CD14-positive monocyte (primary cell): ENCODE measurements at regions not wholly inside any gene's neighbourhood (a gene's known extent, or its start where the extent isn't known, plus 50 kb on each side); places are given as distances from the start of the nearest gene placed in this dataset.

Experiments
- DNase-seq, 3 donors: peaks; one replicate each; pipeline ENCODE4 v3.0.0-alpha.2; 2011 to 2022
- H2AFZ ChIP-seq: 2 replicates; pipeline ENCODE4 v1.6.0; 2012; ENCODE audit warnings: mild to moderate bottlenecking, low read depth, low read length, inconsistent platforms; ENCODE audit not compliant: insufficient read depth, poor library complexity, severe bottlenecking
- H3K27ac ChIP-seq, 2 donors: 1 replicate in 1 of 2; 2 replicates in 1 of 2; pipeline ENCODE4 v1.5.1; 2012 to 2013; ENCODE audit warnings: low read length in 2 of 2, control low read depth in 1 of 2, inconsistent platforms in 1 of 2, low read depth in 1 of 2, mild to moderate bottlenecking in 1 of 2
- H3K27me3 ChIP-seq, 2 donors: one replicate each; pipeline versions ENCODE4 v1.6.0 to v1.6.1; 2011 to 2013; ENCODE audit warnings: low read length in 2 of 2; ENCODE audit not compliant: control insufficient read depth in 2 of 2, insufficient read depth in 2 of 2
- H3K36me3 ChIP-seq, 2 donors: replicated peaks in 1 of 2; 1 replicate in 1 of 2; 2 replicates in 1 of 2; pipeline versions ENCODE4 v1.5.1 to v1.6.1; 2012 to 2013; ENCODE audit warnings: low read length in 2 of 2, control low read depth in 1 of 2, inconsistent platforms in 1 of 2, mild to moderate bottlenecking in 1 of 2; ENCODE audit not compliant: insufficient read depth in 2 of 2, control insufficient read depth in 1 of 2
- H3K4me1 ChIP-seq, 2 donors: 1 replicate in 1 of 2; 2 replicates in 1 of 2; pipeline versions ENCODE4 v1.5.1 to v1.6.1; 2012 to 2013; ENCODE audit warnings: low read length in 2 of 2, control low read depth in 1 of 2, inconsistent platforms in 1 of 2, mild to moderate bottlenecking in 1 of 2, moderate library complexity in 1 of 2; ENCODE audit not compliant: insufficient read depth in 2 of 2, control insufficient read depth in 1 of 2
- H3K4me2 ChIP-seq: replicated peaks from 2 replicates; pipeline ENCODE3; 2012; ENCODE audit warnings: low read length, moderate library complexity, mild to moderate bottlenecking; ENCODE audit not compliant: poor library complexity, severe bottlenecking; ENCODE audit errors: extremely low read depth
- H3K4me3 ChIP-seq, 3 experiments: fragments of 200-600 bp in 1 of 3; sonication (generic) in 1 of 3; replicated peaks in 1 of 3; 1 replicate in 2 of 3; 2 replicates in 1 of 3; pipeline ENCODE4 v1.5.1; 2011 to 2013; ENCODE audit warnings: low read length in 3 of 3, mild to moderate bottlenecking in 3 of 3, control low read depth in 2 of 3, low read depth in 2 of 3, inconsistent platforms in 1 of 3, moderate library complexity in 1 of 3
- H3K79me2 ChIP-seq: 2 replicates; pipeline ENCODE4 v1.6.0; 2012; ENCODE audit warnings: mild to moderate bottlenecking, control low read depth, inconsistent platforms, low read length, moderate library complexity; ENCODE audit not compliant: insufficient read depth
- H3K9ac ChIP-seq: 2 replicates; pipeline ENCODE4 v1.6.0; 2017; ENCODE audit warnings: low read length, mild to moderate bottlenecking; ENCODE audit not compliant: insufficient read depth, poor library complexity, severe bottlenecking
- H3K9me3 ChIP-seq, 2 donors: replicated peaks in 1 of 2; 1 replicate in 1 of 2; 2 replicates in 1 of 2; pipeline versions ENCODE4 v1.5.1 to v1.6.1; 2012 to 2013; ENCODE audit warnings: low read length in 2 of 2, control low read depth in 1 of 2; ENCODE audit not compliant: control insufficient read depth in 1 of 2, insufficient read depth in 1 of 2
- H4K20me1 ChIP-seq: 2 replicates; pipeline ENCODE4 v1.6.0; 2012; ENCODE audit warnings: mild to moderate bottlenecking, low read length, control low read depth, moderate library complexity; ENCODE audit not compliant: insufficient read depth
- H3K27ac Mint-ChIP-seq, 7 donors: one replicate each; pipeline ENCODE4 v1.8.0; 2020; ENCODE audit warnings: mild to moderate bottlenecking in 7 of 7, mixed read lengths in 7 of 7, moderate library complexity in 6 of 7, inconsistent platforms in 2 of 7
- H3K27me3 Mint-ChIP-seq, 3 donors: one replicate each; pipeline ENCODE4 v1.8.0; 2021 to 2022; ENCODE audit warnings: low read depth in 3 of 3, mild to moderate bottlenecking in 3 of 3, mixed read lengths in 3 of 3, moderate library complexity in 3 of 3, inconsistent platforms in 1 of 3
- H3K36me3 Mint-ChIP-seq, 2 donors: one replicate each; pipeline ENCODE4 v1.8.0; 2020; ENCODE audit warnings: mixed read lengths in 2 of 2, inconsistent platforms in 1 of 2, mild to moderate bottlenecking in 1 of 2
- H3K4me1 Mint-ChIP-seq: one replicate; pipeline ENCODE4 v1.8.0; 2020; ENCODE audit warnings: mild to moderate bottlenecking, mixed read lengths
- H3K4me3 Mint-ChIP-seq, 2 donors: one replicate each; pipeline ENCODE4 v1.8.0; 2020; ENCODE audit warnings: mild to moderate bottlenecking in 2 of 2, mixed read lengths in 2 of 2, moderate library complexity in 1 of 2
- H3K9me3 Mint-ChIP-seq, 7 donors: one replicate each; pipeline ENCODE4 v1.8.0; 2020 to 2022; ENCODE audit warnings: mixed read lengths in 7 of 7, mild to moderate bottlenecking in 6 of 7, moderate library complexity in 6 of 7, inconsistent platforms in 2 of 7
- WGBS: methylation state at CpG from one replicate; pipeline ENCODE4 v1.1.5; 2013; ENCODE audit warnings: missing lambda C conversion rate; ENCODE audit not compliant: insufficient coverage; 5-methylcytosine and 5-hydroxymethylcytosine counted together
- intact Hi-C, 2 donors: fragments of 100-400 bp; cut with micrococcal nuclease; formaldehyde crosslinking; loops; one replicate each; pipeline versions ENCODE4 v1.15.0 to v1.15.1; 2023
- TF ChIP-seq, protein P1 (sequence below): fragments of 200-600 bp; IDR thresholded peaks from one replicate; pipeline ENCODE4 v1.8.0; 2022; ENCODE audit warnings: antibody characterized with exemption, mild to moderate bottlenecking

DNA sequence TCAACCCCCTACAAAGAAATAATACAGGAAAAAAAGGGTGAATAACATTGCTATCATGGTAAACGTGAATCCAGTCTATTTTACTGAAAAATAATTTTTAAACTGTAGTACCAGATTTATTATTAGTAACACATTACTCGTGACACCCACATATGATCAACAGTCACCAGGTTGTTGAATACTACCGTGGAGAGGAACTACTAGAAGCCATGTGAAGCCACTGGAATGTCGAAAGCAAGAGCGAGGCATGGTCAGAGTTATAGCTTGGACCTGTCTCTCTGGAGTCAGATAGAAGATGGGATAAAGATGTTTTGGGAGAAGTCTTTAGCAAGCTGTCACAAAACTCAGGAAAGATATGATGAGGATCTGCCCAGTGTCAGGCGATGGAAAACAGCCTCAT, 63.2 kb upstream of the EPB41L3 start:
- DNase-seq, result no peak
- H3K27ac ChIP-seq, result no peak overlapping the region
- H3K4me3 Mint-ChIP-seq, result no peak overlapping the region
- no peaks in the 10 kb centered on the region for H3K79me2 ChIP-seq
- intact Hi-C loops, result no loop called here
- no peak overlapping the region for H3K4me3 ChIP-seq
- H3K4me1 ChIP-seq, result no peaks in the 10 kb centered on the region
- H3K4me1 Mint-ChIP-seq, result no peaks in the 10 kb centered on the region
- peaks cover 2 to 10% of the 10 kb centered on the region in 2 donors for H3K27me3 ChIP-seq
- no peaks in the 10 kb centered on the region for H3K9me3 Mint-ChIP-seq
- no peak overlapping the region for H2AFZ ChIP-seq
- 91% methylated on average over 4 of the region's 6 CpGs for WGBS
- no peak overlapping the region for H3K4me2 ChIP-seq
- H3K9ac ChIP-seq, result no peak overlapping the region
- TF ChIP-seq, protein P1, sequence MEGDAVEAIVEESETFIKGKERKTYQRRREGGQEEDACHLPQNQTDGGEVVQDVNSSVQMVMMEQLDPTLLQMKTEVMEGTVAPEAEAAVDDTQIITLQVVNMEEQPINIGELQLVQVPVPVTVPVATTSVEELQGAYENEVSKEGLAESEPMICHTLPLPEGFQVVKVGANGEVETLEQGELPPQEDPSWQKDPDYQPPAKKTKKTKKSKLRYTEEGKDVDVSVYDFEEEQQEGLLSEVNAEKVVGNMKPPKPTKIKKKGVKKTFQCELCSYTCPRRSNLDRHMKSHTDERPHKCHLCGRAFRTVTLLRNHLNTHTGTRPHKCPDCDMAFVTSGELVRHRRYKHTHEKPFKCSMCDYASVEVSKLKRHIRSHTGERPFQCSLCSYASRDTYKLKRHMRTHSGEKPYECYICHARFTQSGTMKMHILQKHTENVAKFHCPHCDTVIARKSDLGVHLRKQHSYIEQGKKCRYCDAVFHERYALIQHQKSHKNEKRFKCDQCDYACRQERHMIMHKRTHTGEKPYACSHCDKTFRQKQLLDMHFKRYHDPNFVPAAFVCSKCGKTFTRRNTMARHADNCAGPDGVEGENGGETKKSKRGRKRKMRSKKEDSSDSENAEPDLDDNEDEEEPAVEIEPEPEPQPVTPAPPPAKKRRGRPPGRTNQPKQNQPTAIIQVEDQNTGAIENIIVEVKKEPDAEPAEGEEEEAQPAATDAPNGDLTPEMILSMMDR, result no peak
- no peaks in the 10 kb centered on the region for H3K9me3 ChIP-seq
- no peaks in the 10 kb centered on the region for H3K36me3 Mint-ChIP-seq
- no peaks in the 10 kb centered on the region for H3K36me3 ChIP-seq
- no peak overlapping the region for H3K27ac Mint-ChIP-seq
- peaks cover 4 to 19% (median 15%) of the 10 kb centered on the region in 3 donors for H3K27me3 Mint-ChIP-seq
- H4K20me1 ChIP-seq, result no peaks in the 10 kb centered on the region

DNA sequence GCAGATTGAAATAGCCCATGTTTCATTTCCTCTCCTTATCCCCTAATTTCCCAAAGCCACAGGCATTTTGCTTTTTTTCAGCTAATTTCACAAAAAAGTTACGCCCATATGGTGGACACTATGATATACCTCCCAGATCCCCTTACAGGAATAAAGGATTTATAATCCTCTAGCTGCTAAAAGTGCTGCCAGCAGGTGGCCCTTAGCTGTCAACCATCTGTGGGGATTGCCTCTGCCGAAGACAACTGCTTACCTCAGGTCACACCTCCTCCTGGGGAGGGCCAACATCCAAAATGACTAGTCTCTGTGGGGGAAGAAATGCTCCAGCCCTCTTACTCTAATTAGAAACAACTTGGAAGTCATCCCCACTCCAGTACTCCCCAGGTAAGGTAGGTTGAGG, 61.0 kb upstream of the EPB41L3 start:
- no peaks in the 10 kb centered on the region for H3K4me1 Mint-ChIP-seq

More for the DNA sequence above, 61.0 kb upstream of the EPB41L3 start:
- WGBS, result no CpG with 5 or more reads among the region's 2 CpGs
- intact Hi-C loops, result no loop called here
- Histone ChIP-seq H3K36me3 (no peaks in the 10 kb centered on the region), H3K4me2 (no peak overlapping the region), H3K4me1 (no peaks in the 10 kb centered on the region), H3K27me3 (peaks cover 8 to 10% of the 10 kb centered on the region in 2 donors), H3K9me3 (no peaks in the 10 kb centered on the region), H4K20me1 (no peaks in the 10 kb centered on the region), H3K4me3 (no peak overlapping the region), H2AFZ (no peak overlapping the region), H3K79me2 (no peaks in the 10 kb centered on the region), H3K9ac (no peak overlapping the region), H3K27ac (no peak overlapping the region)
- H3K27ac Mint-ChIP-seq, result no peak overlapping the region
- H3K27me3 Mint-ChIP-seq, result peaks cover 4 to 25% (median 16%) of the 10 kb centered on the region in 3 donors
- H3K36me3 Mint-ChIP-seq, result no peaks in the 10 kb centered on the region
- DNase-seq, result no peak
- H3K4me3 Mint-ChIP-seq, result no peak overlapping the region
- TF ChIP-seq, protein P1, result no peak
- H3K9me3 Mint-ChIP-seq, result no peaks in the 10 kb centered on the region
